CD14-positive monocyte (primary cell): ENCODE measurements at regions not wholly inside any gene's neighbourhood (a gene's known extent, or its start where the extent isn't known, plus 50 kb on each side); places are given as distances from the start of the nearest gene placed in this dataset.
A peak's percentile ranks its signal among the peaks of the same experiment; 100 is the strongest.

Source experiments
- DNase-seq, 3 donors: peaks; one replicate each; pipeline ENCODE4 v3.0.0-alpha.2; 2011 to 2022
- H2AFZ ChIP-seq: 2 replicates; pipeline ENCODE4 v1.6.0; 2012; ENCODE audit warnings: mild to moderate bottlenecking, low read depth, low read length, inconsistent platforms; ENCODE audit not compliant: insufficient read depth, poor library complexity, severe bottlenecking
- H3K27ac ChIP-seq, 2 donors: 1 replicate in 1 of 2; 2 replicates in 1 of 2; pipeline ENCODE4 v1.5.1; 2012 to 2013; ENCODE audit warnings: low read length in 2 of 2, control low read depth in 1 of 2, inconsistent platforms in 1 of 2, low read depth in 1 of 2, mild to moderate bottlenecking in 1 of 2
- H3K27me3 ChIP-seq, 2 donors: one replicate each; pipeline versions ENCODE4 v1.6.0 to v1.6.1; 2011 to 2013; ENCODE audit warnings: low read length in 2 of 2; ENCODE audit not compliant: control insufficient read depth in 2 of 2, insufficient read depth in 2 of 2
- H3K36me3 ChIP-seq, 2 donors: replicated peaks in 1 of 2; 1 replicate in 1 of 2; 2 replicates in 1 of 2; pipeline versions ENCODE4 v1.5.1 to v1.6.1; 2012 to 2013; ENCODE audit warnings: low read length in 2 of 2, control low read depth in 1 of 2, inconsistent platforms in 1 of 2, mild to moderate bottlenecking in 1 of 2; ENCODE audit not compliant: insufficient read depth in 2 of 2, control insufficient read depth in 1 of 2
- H3K4me1 ChIP-seq, 2 donors: 1 replicate in 1 of 2; 2 replicates in 1 of 2; pipeline versions ENCODE4 v1.5.1 to v1.6.1; 2012 to 2013; ENCODE audit warnings: low read length in 2 of 2, control low read depth in 1 of 2, inconsistent platforms in 1 of 2, mild to moderate bottlenecking in 1 of 2, moderate library complexity in 1 of 2; ENCODE audit not compliant: insufficient read depth in 2 of 2, control insufficient read depth in 1 of 2
- H3K4me2 ChIP-seq: replicated peaks from 2 replicates; pipeline ENCODE3; 2012; ENCODE audit warnings: low read length, moderate library complexity, mild to moderate bottlenecking; ENCODE audit not compliant: poor library complexity, severe bottlenecking; ENCODE audit errors: extremely low read depth
- H3K4me3 ChIP-seq, 3 experiments: fragments of 200-600 bp in 1 of 3; sonication (generic) in 1 of 3; replicated peaks in 1 of 3; 1 replicate in 2 of 3; 2 replicates in 1 of 3; pipeline ENCODE4 v1.5.1; 2011 to 2013; ENCODE audit warnings: low read length in 3 of 3, mild to moderate bottlenecking in 3 of 3, control low read depth in 2 of 3, low read depth in 2 of 3, inconsistent platforms in 1 of 3, moderate library complexity in 1 of 3
- H3K79me2 ChIP-seq: 2 replicates; pipeline ENCODE4 v1.6.0; 2012; ENCODE audit warnings: mild to moderate bottlenecking, control low read depth, inconsistent platforms, low read length, moderate library complexity; ENCODE audit not compliant: insufficient read depth
- H3K9ac ChIP-seq: 2 replicates; pipeline ENCODE4 v1.6.0; 2017; ENCODE audit warnings: low read length, mild to moderate bottlenecking; ENCODE audit not compliant: insufficient read depth, poor library complexity, severe bottlenecking
- H3K9me3 ChIP-seq, 2 donors: replicated peaks in 1 of 2; 1 replicate in 1 of 2; 2 replicates in 1 of 2; pipeline versions ENCODE4 v1.5.1 to v1.6.1; 2012 to 2013; ENCODE audit warnings: low read length in 2 of 2, control low read depth in 1 of 2; ENCODE audit not compliant: control insufficient read depth in 1 of 2, insufficient read depth in 1 of 2
- H4K20me1 ChIP-seq: 2 replicates; pipeline ENCODE4 v1.6.0; 2012; ENCODE audit warnings: mild to moderate bottlenecking, low read length, control low read depth, moderate library complexity; ENCODE audit not compliant: insufficient read depth
- H3K27ac Mint-ChIP-seq, 7 donors: one replicate each; pipeline ENCODE4 v1.8.0; 2020; ENCODE audit warnings: mild to moderate bottlenecking in 7 of 7, mixed read lengths in 7 of 7, moderate library complexity in 6 of 7, inconsistent platforms in 2 of 7
- H3K27me3 Mint-ChIP-seq, 3 donors: one replicate each; pipeline ENCODE4 v1.8.0; 2021 to 2022; ENCODE audit warnings: low read depth in 3 of 3, mild to moderate bottlenecking in 3 of 3, mixed read lengths in 3 of 3, moderate library complexity in 3 of 3, inconsistent platforms in 1 of 3
- H3K36me3 Mint-ChIP-seq, 2 donors: one replicate each; pipeline ENCODE4 v1.8.0; 2020; ENCODE audit warnings: mixed read lengths in 2 of 2, inconsistent platforms in 1 of 2, mild to moderate bottlenecking in 1 of 2
- H3K4me1 Mint-ChIP-seq: one replicate; pipeline ENCODE4 v1.8.0; 2020; ENCODE audit warnings: mild to moderate bottlenecking, mixed read lengths
- H3K4me3 Mint-ChIP-seq, 2 donors: one replicate each; pipeline ENCODE4 v1.8.0; 2020; ENCODE audit warnings: mild to moderate bottlenecking in 2 of 2, mixed read lengths in 2 of 2, moderate library complexity in 1 of 2
- H3K9me3 Mint-ChIP-seq, 7 donors: one replicate each; pipeline ENCODE4 v1.8.0; 2020 to 2022; ENCODE audit warnings: mixed read lengths in 7 of 7, mild to moderate bottlenecking in 6 of 7, moderate library complexity in 6 of 7, inconsistent platforms in 2 of 7
- WGBS: methylation state at CpG from one replicate; pipeline ENCODE4 v1.1.5; 2013; ENCODE audit warnings: missing lambda C conversion rate; ENCODE audit not compliant: insufficient coverage; 5-methylcytosine and 5-hydroxymethylcytosine counted together
- intact Hi-C, 2 donors: fragments of 100-400 bp; cut with micrococcal nuclease; formaldehyde crosslinking; loops; one replicate each; pipeline versions ENCODE4 v1.15.0 to v1.15.1; 2023
- TF ChIP-seq, protein P1 (sequence below): fragments of 200-600 bp; IDR thresholded peaks from one replicate; pipeline ENCODE4 v1.8.0; 2022; ENCODE audit warnings: antibody characterized with exemption, mild to moderate bottlenecking

DNA sequence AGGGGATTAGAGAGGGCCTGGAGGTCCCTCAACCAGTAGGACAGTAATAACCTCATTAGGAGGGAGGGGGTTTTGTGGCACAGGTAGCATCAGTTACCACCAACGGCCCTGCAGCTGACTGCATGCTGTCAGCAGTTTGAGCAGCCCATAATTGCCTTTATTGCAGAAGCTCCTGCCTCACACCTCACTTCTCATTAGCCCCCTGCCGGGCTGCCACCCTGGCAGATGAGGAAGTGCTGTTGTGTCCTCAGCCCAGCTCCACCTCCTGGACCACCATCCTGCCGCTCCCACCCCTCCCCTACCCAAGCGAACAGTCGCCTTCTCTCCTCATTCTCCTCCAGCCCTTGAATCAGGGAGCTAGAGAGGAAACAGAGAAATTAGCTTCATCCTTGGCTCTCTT, 237.4 kb downstream of the LMX1A start:
- no peak overlapping the region for H2AFZ ChIP-seq
- TF ChIP-seq, protein P1, sequence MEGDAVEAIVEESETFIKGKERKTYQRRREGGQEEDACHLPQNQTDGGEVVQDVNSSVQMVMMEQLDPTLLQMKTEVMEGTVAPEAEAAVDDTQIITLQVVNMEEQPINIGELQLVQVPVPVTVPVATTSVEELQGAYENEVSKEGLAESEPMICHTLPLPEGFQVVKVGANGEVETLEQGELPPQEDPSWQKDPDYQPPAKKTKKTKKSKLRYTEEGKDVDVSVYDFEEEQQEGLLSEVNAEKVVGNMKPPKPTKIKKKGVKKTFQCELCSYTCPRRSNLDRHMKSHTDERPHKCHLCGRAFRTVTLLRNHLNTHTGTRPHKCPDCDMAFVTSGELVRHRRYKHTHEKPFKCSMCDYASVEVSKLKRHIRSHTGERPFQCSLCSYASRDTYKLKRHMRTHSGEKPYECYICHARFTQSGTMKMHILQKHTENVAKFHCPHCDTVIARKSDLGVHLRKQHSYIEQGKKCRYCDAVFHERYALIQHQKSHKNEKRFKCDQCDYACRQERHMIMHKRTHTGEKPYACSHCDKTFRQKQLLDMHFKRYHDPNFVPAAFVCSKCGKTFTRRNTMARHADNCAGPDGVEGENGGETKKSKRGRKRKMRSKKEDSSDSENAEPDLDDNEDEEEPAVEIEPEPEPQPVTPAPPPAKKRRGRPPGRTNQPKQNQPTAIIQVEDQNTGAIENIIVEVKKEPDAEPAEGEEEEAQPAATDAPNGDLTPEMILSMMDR = no peak
- no peak overlapping the region for H3K4me3 Mint-ChIP-seq
- no peaks in the 10 kb centered on the region for H3K4me1 Mint-ChIP-seq
- H3K9ac ChIP-seq = no peak overlapping the region
- H3K79me2 ChIP-seq = no peaks in the 10 kb centered on the region
- peaks cover 0 to 4% (median 0%) of the 10 kb centered on the region in 7 donors for H3K9me3 Mint-ChIP-seq
- intact Hi-C loops = no loop called here
- no peaks in the 10 kb centered on the region for H3K4me1 ChIP-seq
- H3K36me3 ChIP-seq = no peaks in the 10 kb centered on the region
- no peak overlapping the region for H3K4me2 ChIP-seq
- peaks cover 22% of the 10 kb centered on the region in 2 donors for H3K27me3 ChIP-seq
- H3K27ac Mint-ChIP-seq = no peak overlapping the region
- no peak overlapping the region for H3K27ac ChIP-seq
- H4K20me1 ChIP-seq = no peaks in the 10 kb centered on the region
- H3K36me3 Mint-ChIP-seq = no peaks in the 10 kb centered on the region
- peaks cover 31 to 33% (median 33%) of the 10 kb centered on the region in 3 donors for H3K27me3 Mint-ChIP-seq
- no peaks in the 10 kb centered on the region for H3K9me3 ChIP-seq
- no peak for DNase-seq
- H3K4me3 ChIP-seq = no peak overlapping the region
- 0% methylated on average over 1 of the region's 5 CpGs for WGBS

DNA sequence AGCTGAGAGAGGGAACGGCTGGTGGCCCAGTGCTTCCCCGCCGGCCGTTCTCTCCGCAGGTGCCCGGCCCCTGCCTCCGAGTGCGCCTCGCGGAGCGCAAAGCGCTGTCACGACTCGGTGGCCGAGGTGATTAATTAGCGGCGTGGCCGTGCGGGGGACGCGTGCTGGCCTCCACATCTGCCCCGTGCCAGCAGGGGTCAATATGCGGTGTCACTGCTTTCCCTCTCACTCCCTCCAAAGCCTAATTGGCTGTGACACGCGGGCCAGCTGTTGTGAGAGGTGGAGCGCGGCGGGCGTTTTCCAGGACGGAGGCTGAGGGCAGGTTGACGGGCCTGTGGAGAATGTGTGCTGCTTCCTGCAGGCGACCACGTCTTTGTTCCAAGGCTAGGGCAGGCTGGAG, 239.0 kb downstream of the LMX1A start:
- H3K4me2 ChIP-seq = no peak overlapping the region
- TF ChIP-seq, protein P1 = no peak
- WGBS = 3% methylated on average over 28 of the region's 33 CpGs
- peaks cover 0 to 4% (median 0%) of the 10 kb centered on the region in 7 donors for H3K9me3 Mint-ChIP-seq
- peaks cover 20 to 22% of the 10 kb centered on the region in 2 donors for H3K27me3 ChIP-seq
- H4K20me1 ChIP-seq = no peaks in the 10 kb centered on the region
- H3K79me2 ChIP-seq = no peaks in the 10 kb centered on the region
- no peaks in the 10 kb centered on the region for H3K9me3 ChIP-seq
- DNase-seq = no peak
- no peak overlapping the region for H3K4me3 ChIP-seq
- intact Hi-C loops = no loop called here
- H2AFZ ChIP-seq = no peak overlapping the region
- no peak overlapping the region for H3K27ac ChIP-seq
- H3K36me3 Mint-ChIP-seq = no peaks in the 10 kb centered on the region
- H3K4me1 ChIP-seq = no peaks in the 10 kb centered on the region
- no peaks in the 10 kb centered on the region for H3K4me1 Mint-ChIP-seq
- H3K9ac ChIP-seq = no peak overlapping the region
- peak overlapping the region in 1 of 2 donors; percentile 28 for H3K4me3 Mint-ChIP-seq
- H3K27ac Mint-ChIP-seq = no peak overlapping the region
- peaks cover 30 to 35% (median 30%) of the 10 kb centered on the region in 3 donors for H3K27me3 Mint-ChIP-seq
- H3K36me3 ChIP-seq = no peaks in the 10 kb centered on the region
